ENCODE measurements at regions not wholly inside any gene's neighbourhood (a gene's known extent, or its start where the extent isn't known, plus 50 kb on each side); places are given as distances from the start of the nearest gene placed in this dataset.

GRCh38 chr9:31445960-31446359, 938.5 kb upstream of the ACO1 start:
- Histone ChIP-seq H3K4me3 (no peak overlapping the region), H3K9me3 (replicated peaks) (no peaks in the 10 kb centered on the region), H3K4me1 (no peaks in the 10 kb centered on the region), H3K27ac (replicated peaks) (no peak overlapping the region), H3K36me3 (no peaks in the 10 kb centered on the region), H3K27me3 (ENCODE audit: low read depth) (no peaks in the 10 kb centered on the region)
- no peak for TF ChIP-seq CTCF (IDR thresholded peaks at IDR 0.05; ENCODE audit: borderline replicate concordance)
- no peak for DNase-seq
- intact Hi-C loops (cut with micrococcal nuclease): no loop called here

- DNase-seq: no peak
Measured at GRCh38 chr9:31467075-31467474, 917.4 kb upstream of the ACO1 start.

GRCh38 chr9:31470051-31470450, 914.4 kb upstream of the ACO1 start:
- Histone ChIP-seq H3K9me3 (replicated peaks) (peaks cover 10% of the 10 kb centered on the region), H3K4me3 (no peak overlapping the region), H3K27ac (replicated peaks) (no peak overlapping the region), H3K36me3 (no peaks in the 10 kb centered on the region), H3K4me1 (no peaks in the 10 kb centered on the region), H3K27me3 (ENCODE audit: low read depth) (no peaks in the 10 kb centered on the region)
- no peak for TF ChIP-seq CTCF (IDR thresholded peaks at IDR 0.05; ENCODE audit: borderline replicate concordance)
- no peak for DNase-seq
- intact Hi-C loops (cut with micrococcal nuclease): no loop called here

More at GRCh38 chr9:31467075-31467474, 917.4 kb upstream of the ACO1 start:
- Histone ChIP-seq H3K36me3 (no peaks in the 10 kb centered on the region), H3K9me3 (replicated peaks) (peaks cover 10% of the 10 kb centered on the region), H3K27me3 (ENCODE audit: low read depth) (no peaks in the 10 kb centered on the region), H3K27ac (replicated peaks) (no peak overlapping the region), H3K4me1 (no peaks in the 10 kb centered on the region), H3K4me3 (no peak overlapping the region)
- intact Hi-C loops (cut with micrococcal nuclease): no loop called here
- TF ChIP-seq CTCF (IDR thresholded peaks at IDR 0.05; ENCODE audit: borderline replicate concordance): no peak

GRCh38 chr9:31471010-31471409, 913.4 kb upstream of the ACO1 start:
- Histone ChIP-seq H3K27me3 (ENCODE audit: low read depth) (no peaks in the 10 kb centered on the region), H3K4me1 (no peaks in the 10 kb centered on the region), H3K4me3 (no peak overlapping the region), H3K27ac (replicated peaks) (no peak overlapping the region), H3K36me3 (no peaks in the 10 kb centered on the region), H3K9me3 (replicated peaks) (peaks cover 3% of the 10 kb centered on the region)
- intact Hi-C loops (cut with micrococcal nuclease): no loop called here
- TF ChIP-seq CTCF (IDR thresholded peaks at IDR 0.05; ENCODE audit: borderline replicate concordance): no peak
- no peak for DNase-seq

- DNase-seq: no peak
- Histone ChIP-seq H3K4me1 (no peaks in the 10 kb centered on the region), H3K36me3 (no peaks in the 10 kb centered on the region), H3K9me3 (replicated peaks) (no peaks in the 10 kb centered on the region), H3K27ac (replicated peaks) (no peak overlapping the region), H3K27me3 (ENCODE audit: low read depth) (no peaks in the 10 kb centered on the region), H3K4me3 (no peak overlapping the region)
- no peak for TF ChIP-seq CTCF (IDR thresholded peaks at IDR 0.05; ENCODE audit: borderline replicate concordance)
- intact Hi-C loops (cut with micrococcal nuclease): no loop called here
Measured at GRCh38 chr9:31486630-31487029, 897.8 kb upstream of the ACO1 start.

All from left ventricle myocardium inferior (tissue), 1 donor.